Colon (tissue), 2 donors: ENCODE measurements at regions not wholly inside any gene's neighbourhood (a gene's known extent, or its start where the extent isn't known, plus 50 kb on each side); places are given as distances from the start of the nearest gene placed in this dataset.

ENCODE experiments used
- FAIRE-seq: peaks from 2 replicates; lab custom pipeline; 2012; peaks lifted over from hg19 to GRCh38; lab: Jason Lieb, UNC
- donor health status: control.
- donor health status: control.

- no peak for FAIRE-seq
Measured at GRCh38 chr17:10968007-10968406, 130.1 kb upstream of the PIRT start.

DNA sequence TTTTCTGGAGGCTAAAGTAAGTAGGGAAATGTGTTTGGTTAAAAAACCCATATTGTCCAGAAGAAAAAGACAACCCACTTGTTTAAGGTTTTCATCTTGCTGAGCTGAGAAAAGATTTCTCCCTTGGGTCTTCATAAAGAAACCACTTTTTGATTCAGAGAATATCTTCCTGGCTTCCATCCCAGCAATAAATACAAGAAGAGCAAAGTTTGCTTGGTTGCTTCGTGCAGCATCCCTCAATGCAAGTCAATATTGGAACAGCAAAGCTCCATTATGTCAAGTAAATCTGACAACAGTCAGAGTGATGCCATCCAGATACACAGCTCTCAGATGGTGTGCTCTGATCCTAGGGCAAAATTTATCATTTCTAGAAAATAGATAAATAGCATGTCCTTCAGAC lies 118.9 kb upstream of the PIRT start:
- FAIRE-seq, result no peak

DNA sequence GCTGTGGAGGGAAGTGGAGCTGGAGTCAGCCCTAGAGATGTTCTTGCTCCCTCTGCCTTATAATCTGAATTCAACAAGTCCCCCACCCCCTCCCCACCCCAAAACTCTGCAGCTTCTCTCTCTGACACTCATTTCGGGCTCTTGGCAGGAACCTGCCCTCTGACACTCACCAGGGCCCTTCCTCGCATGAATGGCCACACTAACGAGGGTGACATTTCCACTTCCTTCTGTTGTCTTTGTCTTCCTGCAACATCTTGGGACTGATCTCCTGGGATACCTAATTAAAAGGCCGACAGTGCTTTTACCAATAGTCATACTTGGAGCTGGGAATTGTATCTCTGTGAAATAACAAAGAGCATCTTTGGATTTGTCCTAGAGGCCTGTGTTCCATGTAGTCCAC lies 106.9 kb upstream of the PIRT start:
- no peak for FAIRE-seq

DNA sequence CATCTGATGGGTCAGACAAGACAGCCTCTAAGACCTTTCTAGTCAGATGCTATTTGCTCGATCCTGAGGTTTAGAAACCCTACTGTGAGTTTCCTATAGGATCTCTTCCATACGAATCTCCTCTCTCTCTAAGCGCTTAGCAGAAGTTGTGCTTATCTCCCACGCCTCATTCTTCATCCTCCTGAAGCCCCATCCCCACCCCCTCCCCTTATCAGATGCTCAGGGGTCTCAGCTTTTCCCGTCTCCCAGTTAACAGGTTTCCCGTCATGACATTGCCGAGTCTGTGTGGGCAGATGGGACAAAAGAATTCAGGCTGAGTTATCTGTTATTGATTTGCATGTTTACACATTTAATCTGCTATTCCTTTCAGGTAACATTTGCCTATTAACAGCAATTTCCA lies 99.0 kb upstream of the PIRT start:
- no peak for FAIRE-seq

- no peak for FAIRE-seq
Measured at GRCh38 chr17:10932938-10933337, 95.1 kb upstream of the PIRT start.

- FAIRE-seq, result no peak
Measured at GRCh38 chr17:10931133-10931532, 93.2 kb upstream of the PIRT start.

DNA sequence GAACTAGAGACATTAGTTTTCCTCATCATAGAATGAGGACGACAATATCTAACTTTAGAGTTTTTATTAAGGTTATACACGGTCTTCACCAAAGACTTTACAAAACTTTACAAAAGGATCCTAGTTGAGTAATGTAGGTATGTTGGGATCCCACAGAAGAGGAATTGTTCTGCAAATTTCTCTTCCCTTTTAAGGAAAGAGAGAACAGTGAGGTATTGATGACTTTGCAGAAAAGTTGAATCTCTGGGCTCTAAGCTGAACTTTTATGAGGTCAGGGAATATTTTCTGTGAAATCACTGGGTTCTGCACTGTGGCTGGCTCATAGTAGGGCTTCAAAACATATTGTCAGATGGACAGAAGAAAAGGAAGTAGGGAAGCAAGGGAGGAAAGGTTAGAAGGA lies 89.8 kb upstream of the PIRT start:
- FAIRE-seq, result no peak

DNA sequence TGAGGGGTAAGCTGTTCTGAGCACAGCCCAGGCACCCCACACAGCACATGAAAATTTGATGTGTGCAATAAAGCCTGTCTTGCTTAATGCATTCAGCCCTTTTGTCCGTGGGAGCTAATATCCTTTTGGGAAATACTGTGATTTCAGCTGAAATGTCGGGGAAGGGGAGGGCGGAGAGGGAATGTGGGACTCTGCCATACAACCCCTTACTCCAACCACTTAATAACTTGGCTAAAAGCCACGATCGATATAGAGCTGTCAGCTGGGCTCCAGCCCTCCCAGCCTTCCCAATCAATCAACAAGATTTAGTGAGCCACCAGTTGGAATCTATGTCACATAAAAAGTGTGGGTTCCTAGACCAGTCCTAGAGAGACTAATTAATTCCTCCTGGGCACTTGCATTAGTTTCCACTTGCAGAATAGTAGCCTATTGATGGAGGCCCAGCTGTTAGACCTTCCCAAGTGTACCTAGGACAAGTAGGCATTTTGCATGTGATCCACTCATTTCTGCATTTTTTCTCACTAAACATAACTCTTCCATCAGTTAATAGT lies 82.7 kb upstream of the PIRT start:
- FAIRE-seq, result no peak

DNA sequence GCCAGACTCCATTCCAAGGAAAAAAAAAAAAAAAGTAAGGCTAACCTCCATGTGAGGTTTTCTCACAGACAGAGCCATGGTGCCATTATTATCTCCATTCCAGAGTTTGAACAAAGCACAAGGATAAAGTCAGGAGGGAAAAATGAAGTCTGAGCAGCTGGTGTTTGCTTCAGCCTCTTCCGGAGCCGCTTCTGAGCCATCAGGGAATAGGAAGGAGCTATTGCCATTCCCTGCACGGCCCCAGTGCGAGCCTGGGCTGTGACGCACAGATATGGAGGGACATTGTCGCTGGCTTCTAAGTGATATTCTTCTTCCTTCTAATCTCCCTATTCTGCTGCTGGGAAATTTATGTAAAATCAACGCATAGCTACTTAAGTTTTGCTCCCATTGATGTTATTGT lies 69.5 kb upstream of the PIRT start:
- no peak for FAIRE-seq

DNA sequence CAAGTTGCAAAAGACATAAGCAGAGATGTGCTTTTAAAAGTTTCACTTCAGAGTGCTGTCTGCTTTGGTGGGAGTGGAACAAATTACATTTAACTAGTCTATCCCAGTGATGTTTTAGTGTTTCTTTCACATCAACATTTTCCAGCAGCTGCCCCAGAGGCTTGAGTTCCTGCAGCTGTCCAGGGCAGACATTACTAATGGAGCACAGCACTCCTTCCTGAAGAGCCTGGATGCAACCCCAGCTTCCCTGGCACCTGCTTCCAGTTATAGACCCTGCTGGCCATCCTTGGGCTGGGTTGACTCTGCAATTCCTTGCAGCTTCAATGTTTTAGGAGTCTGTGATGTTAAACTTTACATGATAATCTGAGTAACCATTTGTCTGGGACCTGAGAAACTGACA lies 61.4 kb upstream of the PIRT start:
- FAIRE-seq, result no peak

GRCh38 chr17:10894220-10894619 lies 56.3 kb upstream of the PIRT start:
- FAIRE-seq, result no peak

GRCh38 chr17:10888858-10889257 lies 51.0 kb upstream of the PIRT start:
- no peak for FAIRE-seq
